ENCODE measurements at regions not wholly inside any gene's neighbourhood (a gene's known extent, or its start where the extent isn't known, plus 50 kb on each side); places are given as distances from the start of the nearest gene placed in this dataset.

DNA sequence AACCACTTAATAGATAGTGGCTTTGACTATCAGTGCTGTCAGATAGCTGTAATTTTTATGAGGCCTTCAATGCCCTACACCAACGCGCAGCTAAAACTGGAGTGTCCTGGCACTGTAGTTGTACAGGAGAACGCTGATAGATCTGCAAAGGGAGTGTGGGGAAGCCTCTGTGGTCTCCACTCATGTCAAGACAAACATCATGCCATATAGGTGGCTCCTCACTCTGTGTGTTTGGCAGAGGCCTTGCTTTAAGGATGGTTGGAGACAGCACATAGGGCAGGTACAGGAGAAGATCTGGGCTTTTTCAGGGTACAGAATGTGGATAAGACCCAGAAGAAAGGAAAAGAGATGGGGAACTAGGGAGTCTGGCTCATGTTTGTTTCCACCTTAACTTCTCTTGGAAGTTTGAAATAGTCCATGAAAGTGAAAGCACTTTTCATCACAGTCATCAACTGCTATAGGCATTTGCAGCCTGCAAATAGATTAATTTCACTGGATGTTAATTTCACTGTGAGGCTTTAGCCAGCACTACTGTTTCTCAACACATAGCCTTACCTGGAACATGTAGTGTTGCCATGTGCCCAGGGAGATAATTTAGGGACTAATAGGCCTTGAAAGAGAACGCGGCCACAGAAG lies 425.8 kb upstream of the TBL1XR1 start:
- TF ChIP-seq SP2 (CRISPR knock-in tag; IDR thresholded peaks at IDR 0.05) (no peak), BHLHE40 (IDR thresholded peaks at IDR 0.05; ENCODE audit: low read length) (no peak), SNAPC2 (CRISPR knock-in tag; IDR thresholded peaks at IDR 0.05) (no peak), ATRX (CRISPR knock-in tag; IDR thresholded peaks at IDR 0.05; ENCODE audit: borderline replicate concordance) (no peak), MEIS1 (CRISPR knock-in tag; IDR thresholded peaks at IDR 0.05; ENCODE audit: borderline replicate concordance) (no peak), ZBTB8A (CRISPR knock-in tag; IDR thresholded peaks at IDR 0.05; ENCODE audit: borderline replicate concordance, low read depth) (no peak), CREB1 (IDR thresholded peaks at IDR 0.05) (no peak), CREB1 (CRISPR knock-in tag; IDR thresholded peaks at IDR 0.05) (no peak), FOSL1 (CRISPR knock-in tag; IDR thresholded peaks at IDR 0.05; ENCODE audit: borderline replicate concordance) (no peak)
- TF ChIP-seq, protein P1, sequence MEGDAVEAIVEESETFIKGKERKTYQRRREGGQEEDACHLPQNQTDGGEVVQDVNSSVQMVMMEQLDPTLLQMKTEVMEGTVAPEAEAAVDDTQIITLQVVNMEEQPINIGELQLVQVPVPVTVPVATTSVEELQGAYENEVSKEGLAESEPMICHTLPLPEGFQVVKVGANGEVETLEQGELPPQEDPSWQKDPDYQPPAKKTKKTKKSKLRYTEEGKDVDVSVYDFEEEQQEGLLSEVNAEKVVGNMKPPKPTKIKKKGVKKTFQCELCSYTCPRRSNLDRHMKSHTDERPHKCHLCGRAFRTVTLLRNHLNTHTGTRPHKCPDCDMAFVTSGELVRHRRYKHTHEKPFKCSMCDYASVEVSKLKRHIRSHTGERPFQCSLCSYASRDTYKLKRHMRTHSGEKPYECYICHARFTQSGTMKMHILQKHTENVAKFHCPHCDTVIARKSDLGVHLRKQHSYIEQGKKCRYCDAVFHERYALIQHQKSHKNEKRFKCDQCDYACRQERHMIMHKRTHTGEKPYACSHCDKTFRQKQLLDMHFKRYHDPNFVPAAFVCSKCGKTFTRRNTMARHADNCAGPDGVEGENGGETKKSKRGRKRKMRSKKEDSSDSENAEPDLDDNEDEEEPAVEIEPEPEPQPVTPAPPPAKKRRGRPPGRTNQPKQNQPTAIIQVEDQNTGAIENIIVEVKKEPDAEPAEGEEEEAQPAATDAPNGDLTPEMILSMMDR (CRISPR knock-in tag; IDR thresholded peaks at IDR 0.05): no peak
- TF ChIP-seq, protein P2, sequence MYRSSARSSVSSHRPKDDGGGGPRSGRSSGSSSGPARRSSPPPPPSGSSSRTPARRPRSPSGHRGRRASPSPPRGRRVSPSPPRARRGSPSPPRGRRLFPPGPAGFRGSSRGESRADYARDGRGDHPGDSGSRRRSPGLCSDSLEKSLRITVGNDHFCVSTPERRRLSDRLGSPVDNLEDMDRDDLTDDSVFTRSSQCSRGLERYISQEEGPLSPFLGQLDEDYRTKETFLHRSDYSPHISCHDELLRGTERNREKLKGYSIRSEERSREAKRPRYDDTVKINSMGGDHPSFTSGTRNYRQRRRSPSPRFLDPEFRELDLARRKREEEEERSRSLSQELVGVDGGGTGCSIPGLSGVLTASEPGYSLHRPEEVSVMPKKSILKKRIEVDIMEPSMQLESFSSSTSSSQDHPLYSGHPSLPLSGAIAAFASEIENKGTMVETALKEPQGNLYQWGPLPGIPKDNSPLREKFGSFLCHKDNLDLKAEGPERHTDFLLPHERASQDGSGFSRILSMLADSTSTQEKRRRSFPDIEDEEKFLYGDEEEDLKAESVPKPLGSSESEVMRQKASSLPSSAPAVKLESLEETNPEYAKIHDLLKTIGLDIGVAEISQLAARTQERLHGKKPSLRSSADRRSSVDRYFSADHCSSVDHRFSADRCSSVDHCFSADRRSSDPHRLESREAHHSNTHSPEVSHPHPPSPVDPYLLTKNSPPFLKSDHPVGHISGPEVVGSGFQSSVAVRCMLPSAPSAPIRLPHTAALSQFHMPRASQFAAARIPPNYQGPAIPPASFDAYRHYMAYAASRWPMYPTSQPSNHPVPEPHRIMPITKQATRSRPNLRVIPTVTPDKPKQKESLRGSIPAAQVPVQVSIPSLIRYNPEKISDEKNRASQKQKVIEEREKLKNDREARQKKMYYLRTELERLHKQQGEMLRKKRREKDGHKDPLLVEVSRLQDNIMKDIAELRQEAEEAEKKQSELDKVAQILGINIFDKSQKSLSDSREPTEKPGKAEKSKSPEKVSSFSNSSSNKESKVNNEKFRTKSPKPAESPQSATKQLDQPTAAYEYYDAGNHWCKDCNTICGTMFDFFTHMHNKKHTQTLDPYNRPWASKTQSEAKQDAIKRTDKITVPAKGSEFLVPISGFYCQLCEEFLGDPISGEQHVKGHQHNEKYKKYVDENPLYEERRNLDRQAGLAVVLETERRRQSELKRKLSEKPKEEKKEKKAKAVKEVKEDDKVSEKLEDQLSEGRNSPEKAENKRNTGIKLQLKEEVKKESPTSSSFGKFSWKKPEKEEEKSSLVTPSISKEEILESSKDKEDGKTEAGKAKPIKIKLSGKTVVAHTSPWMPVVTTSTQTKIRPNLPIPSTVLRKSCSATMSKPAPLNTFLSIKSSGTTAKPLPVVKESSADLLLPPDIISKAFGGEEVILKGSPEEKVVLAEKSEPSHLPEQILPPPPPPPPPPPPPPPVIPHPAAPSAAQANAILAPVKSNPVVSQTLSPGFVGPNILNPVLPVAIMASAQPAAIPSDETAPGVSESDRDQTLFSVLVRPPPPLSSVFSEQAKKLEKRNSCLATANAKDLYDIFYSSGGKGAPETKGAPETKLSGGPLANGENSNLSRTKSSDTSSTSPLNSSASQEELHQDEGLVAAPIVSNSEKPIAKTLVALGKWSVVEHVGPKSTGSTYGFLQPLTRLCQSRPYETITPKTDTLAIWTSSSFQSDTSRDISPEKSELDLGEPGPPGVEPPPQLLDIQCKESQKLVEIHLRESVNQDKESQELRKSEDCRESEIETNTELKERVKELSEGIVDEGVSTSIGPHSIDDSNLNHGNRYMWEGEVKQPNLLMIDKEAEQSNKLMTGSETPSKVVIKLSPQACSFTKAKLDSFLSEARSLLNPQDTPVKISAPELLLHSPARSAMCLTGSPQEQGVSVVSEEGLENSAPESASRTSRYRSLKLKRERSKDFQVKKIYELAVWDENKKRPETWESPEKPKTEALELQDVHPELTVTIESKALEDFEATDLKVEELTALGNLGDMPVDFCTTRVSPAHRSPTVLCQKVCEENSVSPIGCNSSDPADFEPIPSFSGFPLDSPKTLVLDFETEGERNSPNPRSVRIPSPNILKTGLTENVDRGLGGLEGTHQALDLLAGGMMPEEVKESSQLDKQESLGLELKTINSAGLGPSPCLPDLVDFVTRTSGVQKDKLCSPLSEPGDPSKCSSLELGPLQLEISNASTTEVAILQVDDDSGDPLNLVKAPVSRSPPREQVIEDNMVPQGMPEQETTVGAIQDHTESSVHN (CRISPR knock-in tag; IDR thresholded peaks at IDR 0.05): no peak
- TF ChIP-seq, protein P3, sequence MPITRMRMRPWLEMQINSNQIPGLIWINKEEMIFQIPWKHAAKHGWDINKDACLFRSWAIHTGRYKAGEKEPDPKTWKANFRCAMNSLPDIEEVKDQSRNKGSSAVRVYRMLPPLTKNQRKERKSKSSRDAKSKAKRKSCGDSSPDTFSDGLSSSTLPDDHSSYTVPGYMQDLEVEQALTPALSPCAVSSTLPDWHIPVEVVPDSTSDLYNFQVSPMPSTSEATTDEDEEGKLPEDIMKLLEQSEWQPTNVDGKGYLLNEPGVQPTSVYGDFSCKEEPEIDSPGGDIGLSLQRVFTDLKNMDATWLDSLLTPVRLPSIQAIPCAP (CRISPR knock-in tag; IDR thresholded peaks at IDR 0.05; ENCODE audit: low read depth): no peak
